OCI-LY7 (cell line): ENCODE measurements at regions not wholly inside any gene's neighbourhood (a gene's known extent, or its start where the extent isn't known, plus 50 kb on each side); places are given as distances from the start of the nearest gene placed in this dataset.

Experiments used
- BruUV-seq: library from RNA; stranded (reverse); fragments of 400-500 nt; replicated peaks from 2 replicates; lab custom pipeline; 2021; lab: Mats Ljungman, UMichigan
- CTCF ChIA-PET: fragments of 300-600 bp; sonication (Branson Sonifier 250); formaldehyde crosslinking; loops from one replicate; lab custom pipeline; 2022; ENCODE audit warnings: antibody characterized with exemption; ENCODE audit not compliant: unreplicated experiment; lab: Charles Lee
- POLR2A ChIA-PET: fragments of 300-600 bp; sonication (Branson Sonifier 250); formaldehyde crosslinking; loops from one replicate; lab custom pipeline; 2022; ENCODE audit warnings: antibody characterized with exemption; lab: Charles Lee
- DNase-seq: peaks from one replicate; pipeline ENCODE4 v3.0.0-alpha.2; 2015; ENCODE audit warnings: low spot score
- H2AFZ ChIP-seq: fragments of 200-600 bp; sonication (generic), shearing (Covaris generic); 2 replicates; pipeline ENCODE4 v1.6.1; 2014; ENCODE audit warnings: mild to moderate bottlenecking, antibody characterized with exemption, low read length, moderate library complexity
- H3K27ac ChIP-seq: fragments of 200-600 bp; sonication (generic); 2 replicates; pipeline ENCODE4 v1.5.1; 2014; ENCODE audit warnings: mixed run types, low read depth, mild to moderate bottlenecking, moderate library complexity, low read length, inconsistent platforms; ENCODE audit not compliant: poor library complexity, severe bottlenecking
- H3K36me3 ChIP-seq: fragments of 200-600 bp; sonication (generic); 2 replicates; pipeline ENCODE4 v1.6.1; 2014; ENCODE audit warnings: mild to moderate bottlenecking, antibody characterized with exemption, low read length, moderate library complexity, mixed read lengths; ENCODE audit not compliant: insufficient read depth
- H3K4me1 ChIP-seq: fragments of 200-600 bp; sonication (generic); 2 replicates; pipeline ENCODE4 v1.5.1; 2014; ENCODE audit warnings: mild to moderate bottlenecking, low read length; ENCODE audit not compliant: insufficient read depth, poor library complexity, severe bottlenecking
- H3K4me2 ChIP-seq: fragments of 200-600 bp; sonication (generic); 2 replicates; pipeline ENCODE4 v1.6.1; 2014; ENCODE audit warnings: mild to moderate bottlenecking, low read length
- H3K4me3 ChIP-seq: fragments of 200-600 bp; sonication (generic); 2 replicates; pipeline ENCODE4 v1.5.1; 2014; ENCODE audit warnings: mild to moderate bottlenecking, low read depth, low read length; ENCODE audit not compliant: poor library complexity, severe bottlenecking
- H3K79me2 ChIP-seq: fragments of 200-600 bp; sonication (generic); 2 replicates; pipeline ENCODE4 v1.6.1; 2016; ENCODE audit warnings: low read depth, mild to moderate bottlenecking, low read length, moderate library complexity, mixed read lengths; ENCODE audit not compliant: insufficient read depth
- H3K9me2 ChIP-seq: fragments of 200-600 bp; sonication (generic); 2 replicates; pipeline ENCODE4 v1.6.1; 2016; ENCODE audit warnings: mild to moderate bottlenecking, low read length, mixed read lengths; ENCODE audit not compliant: insufficient read depth
- H3K9me3 ChIP-seq: fragments of 200-600 bp; sonication (generic); 2 replicates; pipeline ENCODE4 v1.6.1; 2014; ENCODE audit warnings: mild to moderate bottlenecking, mixed run types, low read length, mixed read lengths
- H4K20me1 ChIP-seq: fragments of 200-600 bp; sonication (generic); 2 replicates; pipeline ENCODE4 v1.6.1; 2014; ENCODE audit warnings: mild to moderate bottlenecking, antibody characterized with exemption, low read length, moderate library complexity, mixed read lengths; ENCODE audit not compliant: insufficient read depth
- CTCF ChIP-seq: fragments of 200-600 bp; sonication (generic); conservative IDR thresholded peaks from 2 replicates; pipeline ENCODE4 v1.5.1; 2014; ENCODE audit warnings: mild to moderate bottlenecking, antibody characterized with exemption, low read length, moderate library complexity, mixed read lengths
- EZH2phosphoT487 ChIP-seq: fragments of 200-600 bp; sonication (generic); IDR thresholded peaks from 2 replicates; pipeline ENCODE4 v1.6.1; 2018; ENCODE audit warnings: low read depth, borderline replicate concordance, mild to moderate bottlenecking, mixed run types, antibody characterized with exemption, low read length, moderate library complexity, mixed read lengths
- intact Hi-C: fragments of 100-400 bp; cut with micrococcal nuclease; formaldehyde crosslinking; loops from one replicate; pipeline ENCODE4 v1.10.0; 2022; ENCODE audit not compliant: unreplicated experiment

GRCh38 chr2:71935262-71935848, 212.3 kb downstream of the CYP26B1 start:
- intact Hi-C loops, result no loop called here
- H3K4me3 ChIP-seq, result no peak overlapping the region
- H3K4me1 ChIP-seq, result no peaks in the 10 kb centered on the region
- POLR2A ChIA-PET, result no interaction called here
- BruUV-seq, result no TSS peak
- H3K9me3 ChIP-seq, result no peaks in the 10 kb centered on the region
- H2AFZ ChIP-seq, result no peak overlapping the region
- CTCF ChIA-PET, result interaction anchor here (1.1 kb wide), 1 partner anchor 12 kb away, joined by 3 read pairs; no protein-coding TSS in a partner anchor
- DNase-seq, result no peak
- no peaks in the 10 kb centered on the region for H3K36me3 ChIP-seq
- no peaks in the 10 kb centered on the region for H4K20me1 ChIP-seq
- no peaks in the 10 kb centered on the region for H3K9me2 ChIP-seq
- no peak overlapping the region for H3K27ac ChIP-seq
- no peak overlapping the region for H3K4me2 ChIP-seq
- H3K79me2 ChIP-seq, result no peaks in the 10 kb centered on the region
- TF ChIP-seq CTCF (no peak), EZH2phosphoT487 (no peak)

DNA sequence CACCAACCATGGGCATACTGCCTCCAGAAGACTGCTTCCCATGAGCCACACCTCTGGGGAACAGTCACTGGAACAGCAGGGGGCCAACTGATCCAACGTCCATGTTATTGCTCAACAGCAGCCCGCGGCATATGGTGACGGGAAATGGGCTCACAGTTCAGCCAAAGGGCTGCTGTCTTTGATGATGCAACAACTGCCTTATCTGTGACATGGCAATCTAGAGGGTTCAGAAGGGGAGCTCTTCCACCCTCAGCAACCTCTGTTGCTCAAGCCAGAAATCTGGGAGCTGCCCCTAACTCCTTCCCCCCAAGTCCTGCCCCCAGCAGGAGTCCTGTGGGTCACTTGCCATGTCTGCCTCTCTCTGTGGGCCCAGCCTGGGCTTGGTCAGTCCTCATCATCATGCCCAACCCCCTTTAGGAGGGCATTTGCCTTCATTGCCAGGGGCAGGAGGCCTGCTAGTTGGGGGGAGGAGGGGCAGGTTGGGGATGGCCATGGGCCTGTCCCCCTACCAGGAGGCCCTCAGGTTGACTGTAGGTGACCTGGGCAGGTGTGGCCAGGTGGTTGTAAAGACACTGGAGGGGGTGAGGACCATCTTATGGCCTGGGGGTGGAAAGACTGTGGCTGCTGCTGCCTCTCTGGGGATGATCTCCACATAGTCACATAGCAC, 212.9 kb downstream of the CYP26B1 start:
- Histone ChIP-seq H3K4me2 (no peak overlapping the region), H3K9me2 (no peaks in the 10 kb centered on the region), H3K79me2 (no peaks in the 10 kb centered on the region), H3K27ac (no peak overlapping the region), H3K36me3 (no peaks in the 10 kb centered on the region), H4K20me1 (no peaks in the 10 kb centered on the region), H3K4me3 (no peak overlapping the region), H3K9me3 (no peaks in the 10 kb centered on the region), H2AFZ (no peak overlapping the region), H3K4me1 (no peaks in the 10 kb centered on the region)
- ChIA-PET CTCF (no interaction called here), POLR2A (no interaction called here)
- intact Hi-C loops, result no loop called here
- BruUV-seq, result no TSS peak
- no peak for DNase-seq
- no peak for TF ChIP-seq CTCF

DNA sequence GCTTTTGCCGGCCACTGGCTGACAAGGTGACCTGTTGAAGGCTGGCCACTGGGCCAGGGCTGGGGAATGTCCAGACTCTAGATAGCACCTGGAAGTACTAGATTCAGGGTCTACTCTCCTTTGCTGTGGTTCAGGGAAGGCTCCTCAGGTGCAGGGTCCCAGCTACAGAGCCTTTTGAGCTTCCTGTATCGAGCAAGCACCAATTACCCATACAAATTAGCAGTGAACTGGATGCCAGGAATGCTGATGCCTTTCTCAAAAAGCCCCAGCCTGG, 213.4 kb downstream of the CYP26B1 start:
- intact Hi-C loops, result no loop called here
- Histone ChIP-seq H3K79me2 (no peaks in the 10 kb centered on the region), H3K4me1 (no peaks in the 10 kb centered on the region), H3K9me3 (no peaks in the 10 kb centered on the region), H3K27ac (no peak overlapping the region), H2AFZ (no peak overlapping the region), H3K4me3 (no peak overlapping the region), H3K36me3 (no peaks in the 10 kb centered on the region), H3K4me2 (no peak overlapping the region), H3K9me2 (no peaks in the 10 kb centered on the region), H4K20me1 (no peaks in the 10 kb centered on the region)
- POLR2A ChIA-PET, result no interaction called here
- TF ChIP-seq CTCF (no peak), EZH2phosphoT487 (no peak)
- CTCF ChIA-PET, result no interaction called here
- BruUV-seq, result no TSS peak
- no peak for DNase-seq
